ENCODE measurements at regions not wholly inside any gene's neighbourhood (a gene's known extent, or its start where the extent isn't known, plus 50 kb on each side); places are given as distances from the start of the nearest gene placed in this dataset.
"Not testable (repeated sequence)": the region's sequence is repeated elsewhere in the genome, so short reads cannot be mapped to it uniquely, and the experiment has no call there.

GRCh38 chr7:15143936-15144335 is 241.4 kb upstream of the DGKB start:
- DNase-seq (ENCODE audit: low read depth in 3 of 3, low spot score in 2 of 3), result no peak

GRCh38 chr7:15143121-15143520 is 240.6 kb upstream of the DGKB start:
- no peak for DNase-seq (ENCODE audit: low read depth in 3 of 3, low spot score in 2 of 3)

DNA sequence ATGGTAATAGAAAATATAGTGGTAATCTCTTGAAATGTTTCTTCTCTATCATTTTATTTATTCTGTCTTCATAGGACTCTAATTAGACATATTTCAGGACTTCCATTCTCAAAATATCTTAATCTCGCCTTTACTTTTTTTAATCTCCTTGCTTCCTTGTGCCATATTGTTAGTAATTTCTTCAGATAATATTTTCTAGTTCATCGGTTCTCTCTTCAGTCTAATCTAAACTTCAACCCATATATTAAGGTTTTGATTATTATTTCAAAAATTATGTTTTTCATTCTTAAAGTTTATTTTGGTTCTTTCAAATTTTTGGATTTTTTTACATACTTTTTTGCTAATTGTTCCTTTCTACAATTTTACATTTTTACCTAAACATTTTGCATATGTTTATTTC is 237.9 kb upstream of the DGKB start:
- no peak for DNase-seq (ENCODE audit: low read depth in 3 of 3, low spot score in 2 of 3)

- no peak for DNase-seq (ENCODE audit: low read depth in 3 of 3, low spot score in 2 of 3)
These were observed 229.1 kb upstream of the DGKB start for GRCh38 chr7:15131661-15132060.

GRCh38 chr7:15130666-15131541 is 228.4 kb upstream of the DGKB start:
- DNase-seq (ENCODE audit: low read depth in 3 of 3, low spot score in 2 of 3), result no peak

GRCh38 chr7:15128716-15129115 is 226.2 kb upstream of the DGKB start:
- DNase-seq (ENCODE audit: low read depth in 3 of 3, low spot score in 2 of 3), result no peak

DNA sequence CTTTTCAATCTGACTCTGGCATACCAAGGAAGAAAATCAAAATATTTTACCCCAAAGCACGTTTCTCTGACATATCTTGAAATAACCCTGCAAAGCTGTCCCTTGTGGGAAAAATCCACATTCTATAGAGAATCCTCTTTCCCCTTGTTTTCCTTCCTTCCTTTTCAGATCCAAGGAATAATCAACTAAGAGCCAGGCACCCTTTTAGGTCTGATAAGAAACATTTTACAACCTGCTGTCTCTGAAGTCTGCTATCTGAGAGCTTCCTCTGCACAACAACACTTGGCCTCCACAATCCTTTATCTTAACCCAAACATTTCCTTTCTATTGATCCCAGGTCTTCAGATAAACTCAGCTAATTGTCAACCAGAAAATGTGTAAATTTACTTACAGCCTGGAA is 224.1 kb upstream of the DGKB start:
- DNase-seq (ENCODE audit: low read depth in 3 of 3, low spot score in 2 of 3), result not testable (repeated sequence)

DNA sequence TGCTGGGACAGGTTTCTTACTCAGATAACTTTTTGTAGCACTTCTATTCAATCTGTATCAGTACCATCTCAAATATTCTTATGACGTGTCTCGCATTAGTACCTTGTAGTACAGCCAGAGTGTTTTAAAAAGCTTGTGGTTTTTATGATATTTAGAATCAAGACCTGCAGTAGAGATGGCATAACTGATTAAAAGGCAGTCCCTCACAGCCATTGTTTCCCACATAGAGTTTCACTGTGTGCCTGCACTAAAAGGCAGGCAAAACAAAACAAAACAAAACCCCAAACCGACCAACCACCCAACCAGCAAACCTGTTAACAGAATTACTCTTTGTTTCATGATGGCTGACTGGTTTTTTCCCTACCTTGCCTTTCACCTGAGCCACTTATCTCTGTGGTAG is 221.3 kb upstream of the DGKB start:
- no peak for DNase-seq (ENCODE audit: low read depth in 3 of 3, low spot score in 2 of 3)

GRCh38 chr7:15113752-15114151 is 211.2 kb upstream of the DGKB start:
- no peak for DNase-seq (ENCODE audit: low read depth in 3 of 3, low spot score in 2 of 3)

DNA sequence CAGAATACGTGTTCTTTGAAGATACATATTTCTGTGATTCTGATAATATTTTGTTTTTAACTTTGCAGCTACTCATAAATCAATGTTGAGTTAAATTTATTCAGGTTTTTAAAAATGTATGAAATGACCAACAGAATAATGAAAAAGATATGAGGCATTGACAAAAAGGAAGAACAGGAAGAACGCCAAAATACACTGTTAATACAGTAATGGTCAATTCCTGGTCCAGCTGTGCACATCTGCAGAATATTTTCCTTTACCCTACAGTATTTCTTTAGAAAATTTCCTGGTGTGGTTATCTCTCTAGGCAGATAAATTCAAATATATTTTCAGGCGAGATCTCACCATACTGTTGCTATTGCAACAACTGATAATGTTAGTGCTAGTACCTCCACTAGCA is 203.2 kb upstream of the DGKB start:
- no peak for DNase-seq (ENCODE audit: low read depth in 3 of 3, low spot score in 2 of 3)

GRCh38 chr7:15104411-15105092 is 202.0 kb upstream of the DGKB start:
- peak; percentile 8 to 31 (median 9) for DNase-seq (ENCODE audit: low read depth in 3 of 3, low spot score in 2 of 3)

DNA sequence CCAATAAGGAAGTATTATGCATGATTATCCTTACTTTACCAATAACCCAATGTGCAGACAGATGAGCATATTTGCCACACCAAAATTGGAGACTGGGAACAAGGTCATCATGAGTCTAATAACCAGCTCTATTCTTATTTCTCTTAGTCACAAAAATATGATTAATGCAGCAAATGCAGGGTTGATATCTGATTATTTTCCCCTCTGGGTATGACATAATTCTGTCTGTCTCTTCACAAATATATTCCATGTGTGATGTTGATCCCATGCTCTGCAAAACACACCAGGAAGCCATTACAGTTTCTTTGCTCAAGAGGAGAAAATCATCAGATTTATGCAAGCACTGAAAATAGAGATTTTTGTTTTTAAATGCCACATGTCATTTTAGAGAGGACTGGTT is 196.5 kb upstream of the DGKB start:
- DNase-seq (ENCODE audit: low read depth in 3 of 3, low spot score in 2 of 3), result no peak

DNA sequence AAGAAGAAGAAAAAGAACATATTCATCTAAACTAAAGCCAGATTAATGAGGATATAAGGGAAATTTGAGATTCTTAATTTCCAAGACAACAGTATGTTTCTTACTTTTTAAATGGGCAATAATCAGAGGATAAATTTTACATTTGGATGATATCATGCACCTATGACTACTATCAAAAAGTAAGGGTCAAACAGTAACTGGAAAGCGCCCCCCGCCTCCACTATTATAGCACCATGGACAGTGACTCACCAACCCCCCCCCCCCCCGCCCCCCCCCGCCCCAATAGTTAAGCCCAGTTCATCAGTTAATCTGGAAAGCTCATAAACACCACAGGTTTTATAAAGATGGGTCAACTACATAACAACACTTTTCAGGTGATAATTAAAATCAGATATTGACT is 194.3 kb upstream of the DGKB start:
- no peak for DNase-seq (ENCODE audit: low read depth in 3 of 3, low spot score in 2 of 3)

DNA sequence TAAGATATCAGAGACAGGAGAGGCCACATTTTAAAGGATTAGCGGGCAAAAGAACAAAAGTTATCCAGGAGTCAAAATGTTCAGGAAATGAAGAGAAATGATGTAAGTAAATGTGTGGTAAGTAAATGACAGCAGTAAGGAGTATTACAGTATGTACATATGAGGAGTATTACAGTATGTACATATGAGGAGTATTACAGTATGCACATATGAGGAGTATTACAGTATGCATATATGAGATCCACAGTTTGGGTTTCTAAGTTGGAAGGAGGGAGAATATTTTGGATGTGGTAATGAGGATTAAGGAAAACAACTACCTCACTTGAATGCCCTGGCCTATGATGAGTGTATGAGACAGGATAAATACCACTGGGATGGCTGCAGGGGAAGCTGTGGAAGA is 192.4 kb upstream of the DGKB start:
- no peak for DNase-seq (ENCODE audit: low read depth in 3 of 3, low spot score in 2 of 3)

- DNase-seq (ENCODE audit: low read depth in 3 of 3, low spot score in 2 of 3), result no peak
These were observed 185.2 kb upstream of the DGKB start for GRCh38 chr7:15087771-15088170.

GRCh38 chr7:15086862-15087261 is 184.3 kb upstream of the DGKB start:
- DNase-seq (ENCODE audit: low read depth in 3 of 3, low spot score in 2 of 3), result no peak

GRCh38 chr7:15086131-15086611 is 183.6 kb upstream of the DGKB start:
- DNase-seq (ENCODE audit: low read depth in 3 of 3, low spot score in 2 of 3), result no peak

- DNase-seq (ENCODE audit: low read depth in 3 of 3, low spot score in 2 of 3), result no peak
These were observed 182.8 kb upstream of the DGKB start for GRCh38 chr7:15085366-15085765.

GRCh38 chr7:15084368-15084767 is 181.8 kb upstream of the DGKB start:
- DNase-seq (ENCODE audit: low read depth in 3 of 3, low spot score in 2 of 3), result no peak

GRCh38 chr7:15081891-15082290 is 179.3 kb upstream of the DGKB start:
- no peak for DNase-seq (ENCODE audit: low read depth in 3 of 3, low spot score in 2 of 3)

DNA sequence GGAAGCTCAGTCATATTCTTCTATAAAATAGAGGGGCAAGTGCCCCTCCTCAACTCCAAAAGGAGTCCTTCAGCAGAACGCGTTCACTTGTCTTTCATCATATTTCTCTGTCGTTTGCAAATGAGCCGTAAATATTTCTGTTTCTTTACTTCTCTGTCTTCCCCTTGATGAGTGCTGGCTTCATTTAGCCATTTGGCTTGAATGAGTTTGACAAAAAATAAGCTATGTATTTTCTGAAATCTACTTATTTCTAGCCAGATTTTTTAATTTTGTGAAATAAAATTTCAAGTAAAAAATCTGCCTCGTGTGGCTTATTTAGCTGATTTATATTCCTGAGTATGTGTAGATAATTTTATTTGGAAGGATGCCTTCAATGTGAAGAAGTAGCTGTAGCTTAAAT is 170.8 kb upstream of the DGKB start:
- no peak for DNase-seq (ENCODE audit: low read depth in 3 of 3, low spot score in 2 of 3)

- DNase-seq (ENCODE audit: low read depth in 3 of 3, low spot score in 2 of 3), result no peak
These were observed 165.8 kb upstream of the DGKB start for GRCh38 chr7:15068324-15068723.

Measured in right renal cortex interstitium (tissue), 3 donors.